ENCODE measurements at regions not wholly inside any gene's neighbourhood (a gene's known extent, or its start where the extent isn't known, plus 50 kb on each side); places are given as distances from the start of the nearest gene placed in this dataset.

GRCh38 chr6:44001318-44002066 lies 125.8 kb downstream of the MRPL14 start (continued):
- TF ChIP-seq POLR2AphosphoS5 (IDR thresholded peaks at IDR 0.05; ENCODE audit: low read depth, low read length) (peak; percentile 80), SIN3A (IDR thresholded peaks at IDR 0.05; ENCODE audit: low read depth) (no peak), JUND (IDR thresholded peaks at IDR 0.05) (no peak), EZH2 (IDR thresholded peaks at IDR 0.05) (no peak), ZFX (IDR thresholded peaks at IDR 0.05) (no peak)

DNA sequence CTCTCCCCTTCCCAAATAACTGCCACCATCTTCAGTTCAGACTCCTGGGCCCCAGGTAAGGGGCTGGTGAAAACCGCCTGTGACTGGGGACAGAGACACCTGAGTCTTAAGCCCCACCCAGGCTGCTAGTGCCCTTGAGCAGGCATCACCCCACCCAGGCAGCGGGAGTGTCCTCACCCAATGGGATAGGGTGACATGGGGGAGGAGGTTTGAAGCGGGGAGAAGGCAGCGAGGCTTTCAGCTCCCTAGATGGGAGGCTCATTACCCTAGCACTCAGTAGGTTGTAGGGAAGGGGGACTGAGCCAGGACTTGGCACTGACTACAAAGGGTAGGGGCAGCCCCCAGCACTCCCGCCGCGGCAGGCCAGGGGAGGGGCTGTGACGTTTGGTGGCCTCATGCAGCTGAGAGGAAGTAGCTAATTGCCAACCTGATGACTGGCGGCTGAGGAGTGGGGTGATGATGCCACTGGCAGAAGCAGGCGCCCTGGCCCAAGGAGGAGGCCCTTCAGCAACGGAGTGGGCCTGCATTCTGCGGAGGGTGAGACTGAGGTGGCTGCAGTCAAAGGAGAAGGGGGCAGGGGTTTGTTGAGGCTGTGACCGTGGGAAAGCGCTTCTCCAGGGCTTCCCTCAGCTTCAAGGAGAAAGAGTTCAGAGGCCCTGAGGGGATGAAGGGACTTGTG lies 126.9 kb downstream of the MRPL14 start:
- peak; percentile 62 for ATAC-seq
- H3K4me2 ChIP-seq (ENCODE audit: low read length) = peak overlapping the region; percentile 94
- peak; percentile 65 for DNase-seq (ENCODE audit: low read depth, low spot score)
- no peaks in the 10 kb centered on the region for H3K36me3 ChIP-seq (ENCODE audit: control insufficient read depth in 1 of 2, insufficient read depth in 2 of 2, low read length in 2 of 2)
- no peak overlapping the region for H2AFZ ChIP-seq (ENCODE audit: low read depth, low read length, poor library complexity, severe bottlenecking)
- H3K9me2 ChIP-seq (ENCODE audit: insufficient read depth) = no peaks in the 10 kb centered on the region
- TF ChIP-seq, protein P1, sequence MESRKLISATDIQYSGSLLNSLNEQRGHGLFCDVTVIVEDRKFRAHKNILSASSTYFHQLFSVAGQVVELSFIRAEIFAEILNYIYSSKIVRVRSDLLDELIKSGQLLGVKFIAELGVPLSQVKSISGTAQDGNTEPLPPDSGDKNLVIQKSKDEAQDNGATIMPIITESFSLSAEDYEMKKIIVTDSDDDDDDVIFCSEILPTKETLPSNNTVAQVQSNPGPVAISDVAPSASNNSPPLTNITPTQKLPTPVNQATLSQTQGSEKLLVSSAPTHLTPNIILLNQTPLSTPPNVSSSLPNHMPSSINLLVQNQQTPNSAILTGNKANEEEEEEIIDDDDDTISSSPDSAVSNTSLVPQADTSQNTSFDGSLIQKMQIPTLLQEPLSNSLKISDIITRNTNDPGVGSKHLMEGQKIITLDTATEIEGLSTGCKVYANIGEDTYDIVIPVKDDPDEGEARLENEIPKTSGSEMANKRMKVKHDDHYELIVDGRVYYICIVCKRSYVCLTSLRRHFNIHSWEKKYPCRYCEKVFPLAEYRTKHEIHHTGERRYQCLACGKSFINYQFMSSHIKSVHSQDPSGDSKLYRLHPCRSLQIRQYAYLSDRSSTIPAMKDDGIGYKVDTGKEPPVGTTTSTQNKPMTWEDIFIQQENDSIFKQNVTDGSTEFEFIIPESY (IDR thresholded peaks at IDR 0.05; ENCODE audit: extremely low read depth, insufficient replicate concordance, low read length) = peak; percentile 19
- TF ChIP-seq POLR2AphosphoS5 (IDR thresholded peaks at IDR 0.05; ENCODE audit: low read depth, low read length) (peak; percentile 64), TCF7L2 (IDR thresholded peaks at IDR 0.05; ENCODE audit: borderline replicate concordance, extremely low read depth, insufficient read depth, insufficient read length) (peak; percentile 98), YY1 (IDR thresholded peaks at IDR 0.05; ENCODE audit: extremely low read depth, insufficient replicate concordance, low read depth, low read length) (peak; percentile 56)
- TF ChIP-seq, protein P2, sequence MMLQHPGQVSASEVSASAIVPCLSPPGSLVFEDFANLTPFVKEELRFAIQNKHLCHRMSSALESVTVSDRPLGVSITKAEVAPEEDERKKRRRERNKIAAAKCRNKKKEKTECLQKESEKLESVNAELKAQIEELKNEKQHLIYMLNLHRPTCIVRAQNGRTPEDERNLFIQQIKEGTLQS (IDR thresholded peaks at IDR 0.05) = no peak
- H3K27me3 ChIP-seq (ENCODE audit: insufficient read depth, low read length) = no peaks in the 10 kb centered on the region
- BruUV-seq (replicated peaks) = no TSS peak
- POLR2A ChIA-PET = interaction anchor here (0.8 to 2.7 kb wide), 5 partner anchors 39 to 230 kb away, joined by 3 to 13 read pairs (median 4); partner anchors contain the start of gene VEGFA
- CTCF ChIA-PET = interaction anchor here (0.5 to 4.3 kb wide), 8 partner anchors 10 to 371 kb away, joined by 3 to 23 read pairs (median 4); partner anchors contain the start of genes GTPBP2 and VEGFA
- no peaks in the 10 kb centered on the region for H4K20me1 ChIP-seq (ENCODE audit: insufficient read depth)
- H3K9ac ChIP-seq (ENCODE audit: low read length) = peak overlapping the region; percentile 58
- peak overlapping the region; percentile 89 for H3K27ac ChIP-seq (ENCODE audit: low read depth, low read length)
- H3K4me3 ChIP-seq (replicated peaks in 1 of 2; ENCODE audit: low read depth in 1 of 2, low read length in 2 of 2) = peak overlapping the region; percentile 58 to 64
- no peaks in the 10 kb centered on the region for H3K79me2 ChIP-seq (ENCODE audit: insufficient read depth, low read length)
- no peaks in the 10 kb centered on the region for H3K9me3 ChIP-seq (ENCODE audit: control insufficient read depth in 1 of 2, insufficient read depth in 1 of 2, low read depth in 1 of 2, low read length in 2 of 2)
- RAD21 ChIA-PET (ENCODE audit: low non-redundant PET in 1 of 2, low total read pairs in 2 of 2, uncharacterized antibody in 2 of 2, unreplicated experiment in 2 of 2) = interaction anchor here (0.6 to 1.1 kb wide), 2 partner anchors 79 to 275 kb away, joined by 3 read pairs; no protein-coding TSS in a partner anchor
- peaks cover 37 to 69% of the 10 kb centered on the region in 2 experiments for H3K4me1 ChIP-seq (ENCODE audit: control insufficient read depth in 1 of 2, insufficient read depth in 2 of 2, low read length in 2 of 2)
- intact Hi-C loops (cut with micrococcal nuclease) = loop anchor here (2.0 to 10.0 kb wide), 3 partner anchors 42 to 146 kb away; no protein-coding TSS in a partner anchor

Data from HCT116 (cell line).